GM12878 (cell line): ENCODE measurements at regions not wholly inside any gene's neighbourhood (a gene's known extent, or its start where the extent isn't known, plus 50 kb on each side); places are given as distances from the start of the nearest gene placed in this dataset.

Experiments
- BHLHE40 ChIP-seq, 2 experiments: fragments of 450-650 bp in 1 of 2; IDR thresholded peaks; 2 replicates each; pipeline ENCODE4 v1.6.1; 2011 to 2017; ENCODE audit warnings: low read depth in 2 of 2, borderline replicate concordance in 1 of 2, improper control_type of control experiment in 1 of 2, low read length in 1 of 2, mild to moderate bottlenecking in 1 of 2
- CEBPB ChIP-seq, 2 experiments: fragments of 150-350 bp in 1 of 2; IDR thresholded peaks; 2 replicates each; pipeline ENCODE4 v1.6.1; 2012 to 2014; ENCODE audit warnings: low read depth in 2 of 2, low read length in 2 of 2, borderline replicate concordance in 1 of 2, inconsistent platforms in 1 of 2
- CTCF ChIP-seq, 3 experiments: IDR thresholded peaks in 2 of 3; conservative IDR thresholded peaks in 1 of 3; 2 replicates each; pipeline ENCODE4 v1.5.1; 2011; ENCODE audit warnings: low read depth in 3 of 3, low read length in 3 of 3, mild to moderate bottlenecking in 3 of 3, control low read depth in 2 of 3, moderate library complexity in 2 of 3, inconsistent platforms in 1 of 3, mixed read lengths in 1 of 3; ENCODE audit not compliant: control insufficient read depth in 2 of 3, insufficient read depth in 1 of 3; ENCODE audit errors: extremely low read depth in 1 of 3
- NFYB ChIP-seq: IDR thresholded peaks from 2 replicates; pipeline ENCODE4 v1.6.1; 2011; ENCODE audit warnings: low read depth, mild to moderate bottlenecking, low read length, improper control_type of control experiment, moderate library complexity; ENCODE audit not compliant: insufficient read depth
- RAD21 ChIP-seq: IDR thresholded peaks from 2 replicates; pipeline ENCODE4 v1.6.1; 2011; ENCODE audit warnings: mild to moderate bottlenecking, low read depth, low read length, moderate library complexity; ENCODE audit not compliant: insufficient read depth
- ZNF24 ChIP-seq: fragments of 450-650 bp; IDR thresholded peaks from 2 replicates; pipeline ENCODE4 v1.6.1; 2017; ENCODE audit warnings: antibody characterized with exemption, mild to moderate bottlenecking
- TF ChIP-seq, protein P1 (sequence below): IDR thresholded peaks from 2 replicates; pipeline ENCODE4 v1.6.1; 2011; ENCODE audit warnings: low read depth, mild to moderate bottlenecking, low read length, moderate library complexity, borderline replicate concordance; ENCODE audit errors: extremely low read depth

DNA sequence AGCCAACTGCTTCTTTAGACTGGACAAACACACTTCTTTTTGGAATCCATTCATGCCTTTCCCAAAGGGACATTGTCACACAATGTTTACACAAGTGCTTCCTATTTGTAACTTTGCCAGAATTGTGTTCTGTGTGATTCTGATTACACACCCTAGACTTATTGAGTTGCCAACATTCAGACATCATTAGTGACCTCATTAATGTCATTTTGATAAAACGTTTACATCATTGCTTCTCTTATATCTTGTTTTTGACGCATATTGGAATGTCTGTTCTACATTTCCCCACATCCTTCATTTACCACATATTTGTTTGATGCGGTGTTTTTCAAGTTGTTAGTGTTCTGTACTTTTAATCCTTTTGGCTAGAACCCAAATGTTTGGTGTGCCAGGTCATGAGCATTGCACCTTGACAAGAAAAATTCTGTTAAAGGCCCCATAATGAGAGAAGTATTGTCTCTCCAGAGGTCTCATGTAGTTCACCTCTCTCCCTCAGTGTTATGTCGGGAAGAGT lies 305.5 kb downstream of the AEBP2 start:
- no peak for TF ChIP-seq CEBPB (IDR thresholded peaks at IDR 0.05; ENCODE audit: borderline replicate concordance in 1 of 2, low read depth in 2 of 2, low read length in 2 of 2)
- no peak for TF ChIP-seq ZNF24
- no peak for TF ChIP-seq RAD21
- no peak for TF ChIP-seq BHLHE40 (IDR thresholded peaks at IDR 0.05; ENCODE audit: borderline replicate concordance in 1 of 2, low read depth in 2 of 2, low read length in 1 of 2)
- TF ChIP-seq CTCF (IDR thresholded peaks at IDR 0.05 in 2 of 3, conservative IDR thresholded peaks at IDR 0.05 in 1 of 3; ENCODE audit: control insufficient read depth in 2 of 3, extremely low read depth in 1 of 3, insufficient read depth in 1 of 3, low read depth in 3 of 3, low read length in 3 of 3): no peak
- TF ChIP-seq, protein P1, sequence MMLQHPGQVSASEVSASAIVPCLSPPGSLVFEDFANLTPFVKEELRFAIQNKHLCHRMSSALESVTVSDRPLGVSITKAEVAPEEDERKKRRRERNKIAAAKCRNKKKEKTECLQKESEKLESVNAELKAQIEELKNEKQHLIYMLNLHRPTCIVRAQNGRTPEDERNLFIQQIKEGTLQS: no peak
- no peak for TF ChIP-seq NFYB
